NCI-H510A (cell line): ENCODE measurements at regions not wholly inside any gene's neighbourhood (a gene's known extent, or its start where the extent isn't known, plus 50 kb on each side); places are given as distances from the start of the nearest gene placed in this dataset.
"Not testable (repeated sequence)": the region's sequence is repeated elsewhere in the genome, so short reads cannot be mapped to it uniquely, and the experiment has no call there.

Experiments used
- DNase-seq: peaks from one replicate; lab custom pipeline; 2025; lab: John Stamatoyannopoulos, UW

GRCh38 chr4:116320859-116321258, 764.5 kb downstream of the TRAM1L1 start:
- DNase-seq, result no peak

- DNase-seq, result no peak
These were observed 781.6 kb downstream of the TRAM1L1 start for GRCh38 chr4:116303736-116304188.

- DNase-seq, result no peak
These were observed 782.2 kb downstream of the TRAM1L1 start for GRCh38 chr4:116302990-116303735.

DNA sequence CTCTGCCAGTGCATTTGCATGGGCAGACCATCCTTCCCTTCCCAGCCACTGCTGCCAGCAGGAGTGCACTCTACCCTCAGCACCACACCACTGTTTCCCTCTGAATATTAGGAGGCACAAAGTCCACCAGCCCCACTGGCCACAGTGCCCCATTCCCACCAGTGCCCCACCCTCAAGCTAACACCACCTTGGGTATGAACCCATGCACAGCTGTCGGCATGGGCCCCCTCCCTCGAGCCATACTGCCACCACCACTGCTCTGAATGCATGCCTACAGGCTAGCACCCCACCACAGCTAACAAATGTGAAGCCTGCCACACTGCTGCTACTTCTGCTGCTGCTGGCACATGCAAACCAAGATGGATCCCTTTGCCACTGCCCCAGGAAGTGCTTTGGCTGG, 810.4 kb downstream of the TRAM1L1 start:
- DNase-seq, result no peak

- no peak for DNase-seq
These were observed 813.0 kb downstream of the TRAM1L1 start for GRCh38 chr4:116272336-116272735.

GRCh38 chr4:116260931-116261330, 824.4 kb downstream of the TRAM1L1 start:
- not testable (repeated sequence) for DNase-seq

- no peak for DNase-seq
These were observed 840.6 kb downstream of the TRAM1L1 start for GRCh38 chr4:116244771-116245170.

DNA sequence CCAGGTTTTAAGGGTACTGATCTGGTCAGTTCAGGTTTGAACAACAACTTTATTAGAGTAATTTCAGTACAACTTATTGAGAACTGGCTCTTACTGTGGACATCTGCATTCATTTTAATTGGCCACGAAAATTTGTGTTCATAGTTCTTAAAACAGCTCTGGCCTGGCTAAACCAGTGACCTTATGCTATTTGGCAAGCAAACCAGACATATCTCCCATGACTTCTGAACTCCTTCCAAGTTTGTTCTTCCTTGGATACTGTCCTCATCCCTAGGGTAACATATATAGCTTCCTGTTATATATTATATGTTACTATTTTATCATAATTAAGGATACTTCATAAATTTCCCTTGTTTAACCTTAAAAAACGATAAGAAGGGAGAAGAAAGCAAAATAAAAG, 841.9 kb downstream of the TRAM1L1 start:
- DNase-seq, result no peak

DNA sequence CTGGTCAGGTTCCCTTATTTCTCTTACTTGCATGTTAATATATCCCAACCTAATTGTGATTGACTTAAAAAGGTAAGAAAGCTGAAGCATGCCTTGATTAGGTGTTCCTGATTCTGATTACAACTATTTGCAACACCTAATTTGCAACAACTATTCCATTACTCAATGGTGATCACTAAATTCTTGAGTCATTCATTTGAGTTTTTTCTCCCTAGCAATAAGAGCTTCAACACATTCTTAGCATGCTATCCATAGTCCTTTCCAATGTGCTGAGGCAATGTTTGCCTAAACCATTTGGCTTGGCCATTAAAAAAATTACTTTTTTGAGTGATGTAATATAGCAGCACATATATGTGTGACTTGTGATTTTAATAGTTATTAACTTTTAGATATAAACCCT, 851.4 kb downstream of the TRAM1L1 start:
- no peak for DNase-seq

DNA sequence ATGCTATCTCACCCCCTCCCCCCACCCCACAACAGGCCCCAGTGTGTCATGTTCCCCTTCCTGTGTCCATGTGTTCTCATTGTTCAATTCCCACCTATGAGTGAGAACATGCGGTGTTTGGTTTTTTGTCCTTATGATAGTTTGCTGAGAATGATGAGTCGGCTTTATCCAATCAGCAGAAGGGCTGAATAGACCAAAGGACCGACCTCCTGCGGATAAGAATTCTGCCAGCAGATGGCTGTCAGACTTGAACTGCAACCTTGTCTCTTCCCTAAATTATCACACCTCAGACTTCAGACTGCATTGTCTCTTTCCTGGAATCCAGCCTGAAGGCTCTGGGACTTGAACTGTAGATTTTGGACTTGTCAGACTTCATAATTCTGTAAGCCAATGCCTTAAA, 853.4 kb downstream of the TRAM1L1 start:
- not testable (repeated sequence) for DNase-seq

- no peak for DNase-seq
These were observed 856.0 kb downstream of the TRAM1L1 start for GRCh38 chr4:116229420-116229819.

GRCh38 chr4:116223040-116223732, 862.2 kb downstream of the TRAM1L1 start:
- DNase-seq, result no peak

GRCh38 chr4:116217781-116218180, 867.6 kb downstream of the TRAM1L1 start:
- DNase-seq, result no peak

- DNase-seq, result no peak
These were observed 869.8 kb downstream of the TRAM1L1 start for GRCh38 chr4:116215622-116216021.

DNA sequence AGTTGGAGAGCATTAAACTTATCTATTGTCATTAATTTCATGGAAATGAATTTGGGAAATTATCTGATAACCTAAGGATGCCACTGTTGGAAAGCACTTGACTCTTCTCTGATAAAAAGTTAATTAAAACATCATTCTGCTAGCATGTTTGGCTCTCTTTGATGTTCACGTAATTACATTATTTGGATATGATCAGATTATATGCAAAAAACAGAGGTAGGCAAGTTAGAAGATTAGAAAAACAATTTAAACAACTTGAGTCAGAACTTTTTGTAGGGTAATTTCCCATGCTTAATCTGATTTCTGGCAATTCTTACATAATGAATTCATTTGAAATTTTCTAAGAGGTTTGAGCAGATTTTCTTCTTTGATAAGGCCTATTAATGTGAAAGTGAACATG, 882.9 kb downstream of the TRAM1L1 start:
- no peak for DNase-seq

DNA sequence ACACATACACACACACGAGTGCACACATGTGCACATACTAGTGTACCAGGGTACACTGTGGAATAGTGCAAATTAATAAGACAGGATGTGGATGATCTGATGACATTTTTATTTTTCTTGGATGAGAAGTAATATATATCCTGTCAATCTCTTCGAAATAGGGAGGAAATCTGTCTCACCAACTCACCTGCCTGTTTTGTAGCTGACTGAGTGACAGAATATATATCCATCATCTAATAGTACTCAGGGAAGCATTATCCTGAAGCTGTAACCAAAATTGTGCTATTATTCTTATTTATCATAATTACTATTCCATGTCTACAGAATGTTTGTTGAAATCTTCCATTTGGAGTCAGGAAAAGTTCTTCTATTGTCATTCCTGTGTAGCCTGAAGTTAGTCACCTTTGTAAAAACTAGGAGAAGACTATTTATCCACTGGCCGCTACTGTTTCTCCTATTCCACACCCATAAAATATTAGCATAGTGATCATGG, 888.0 kb downstream of the TRAM1L1 start:
- DNase-seq, result no peak

GRCh38 chr4:116183241-116183640, 902.1 kb downstream of the TRAM1L1 start:
- no peak for DNase-seq

DNA sequence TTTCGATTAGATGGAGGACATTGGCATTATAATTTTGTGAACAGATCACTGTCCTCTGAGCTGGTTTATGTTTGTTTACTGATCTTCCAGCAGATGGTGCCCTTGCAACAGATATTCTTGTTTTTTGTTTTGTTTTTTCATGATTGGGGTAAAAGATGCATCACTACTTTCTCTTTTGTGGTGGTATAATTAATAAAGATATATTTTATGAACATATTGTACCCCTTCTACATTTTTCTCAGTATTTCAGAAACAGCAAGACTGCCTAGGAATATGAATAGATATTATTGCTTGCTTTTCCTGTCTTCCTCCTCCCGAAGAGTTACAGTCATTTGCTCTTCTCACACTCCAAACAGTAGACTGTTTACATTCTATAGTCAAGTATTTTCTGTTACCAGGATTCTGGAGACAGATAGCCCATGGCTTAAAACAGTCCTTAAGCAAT, 905.2 kb downstream of the TRAM1L1 start:
- DNase-seq, result no peak

DNA sequence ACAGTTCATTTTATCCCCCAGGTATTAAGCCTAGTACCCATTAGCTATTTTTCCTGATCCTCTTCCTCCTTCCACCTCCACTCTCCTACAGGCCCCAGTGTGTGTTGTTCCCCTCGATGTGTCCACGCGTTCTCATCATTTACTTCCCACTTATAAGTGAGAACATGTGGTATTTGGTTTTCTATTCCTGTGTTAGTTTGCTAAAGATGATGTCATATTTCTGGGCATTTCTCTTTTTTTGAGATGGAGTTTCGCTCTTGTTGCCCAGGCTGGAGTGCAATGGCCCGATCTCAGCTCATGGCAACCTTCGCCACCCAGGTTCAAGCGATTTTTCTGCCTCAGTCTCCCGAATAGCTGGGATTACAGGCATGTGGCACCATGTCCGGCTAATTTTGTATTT, 934.0 kb downstream of the TRAM1L1 start:
- DNase-seq, result not testable (repeated sequence)

DNA sequence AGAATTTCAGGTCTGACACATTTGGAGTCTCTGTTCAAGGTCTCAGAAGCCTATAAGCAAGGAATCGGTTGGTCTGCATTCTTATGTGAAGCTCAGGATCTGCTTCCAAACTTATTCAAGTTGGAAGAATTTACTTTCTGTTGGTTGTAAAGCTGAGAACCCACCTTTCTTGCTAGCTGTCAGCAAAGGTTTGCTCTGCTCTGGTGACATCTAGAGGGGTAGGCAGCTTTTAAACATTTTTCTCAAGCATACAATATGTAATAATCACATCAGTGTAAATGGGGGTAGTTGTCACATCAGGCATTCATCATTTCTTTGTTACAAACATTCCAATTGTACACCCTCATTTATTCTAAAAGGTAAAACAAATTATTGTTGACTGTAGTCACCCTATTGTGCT, 935.2 kb downstream of the TRAM1L1 start:
- no peak for DNase-seq

DNA sequence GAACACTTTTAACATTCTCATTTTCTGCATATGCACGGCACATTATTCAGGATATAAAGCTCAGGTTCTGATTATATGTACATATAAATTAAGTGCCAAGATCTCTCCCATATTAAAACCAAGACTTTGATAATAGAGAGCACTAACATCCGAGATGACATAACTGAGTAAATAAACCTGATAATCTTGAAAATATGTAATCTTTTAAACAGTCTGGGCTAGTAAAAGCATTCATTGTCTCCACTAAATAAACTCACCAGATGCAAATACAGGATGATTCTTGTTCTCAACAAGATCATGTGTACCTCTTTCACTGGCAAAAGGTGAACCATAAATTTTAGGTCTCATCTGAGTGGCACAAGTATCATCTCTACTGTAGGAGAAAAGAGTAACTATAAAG, 942.2 kb downstream of the TRAM1L1 start:
- DNase-seq, result no peak

- no peak for DNase-seq
These were observed 952.4 kb downstream of the TRAM1L1 start for GRCh38 chr4:116132946-116133345.

DNA sequence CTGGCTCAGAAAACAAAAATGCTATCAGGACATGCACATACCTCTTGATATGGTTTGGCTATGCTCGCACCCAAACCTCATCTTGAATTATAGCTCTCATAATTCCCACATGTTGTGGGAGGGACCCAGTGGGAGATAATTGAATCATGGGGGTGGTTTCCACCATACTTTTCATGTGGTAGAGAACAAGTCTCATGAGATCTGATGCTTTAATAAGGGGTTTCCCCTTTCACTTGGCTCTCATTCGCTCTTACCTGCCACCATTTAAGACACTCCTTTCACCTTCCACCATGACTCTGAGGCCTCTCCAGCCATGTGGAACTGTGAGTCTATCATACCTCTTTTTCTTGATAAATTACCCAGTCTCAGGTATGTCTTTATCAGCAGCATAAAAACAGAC, 958.6 kb downstream of the TRAM1L1 start:
- DNase-seq, result no peak
